ENCODE measurements at regions not wholly inside any gene's neighbourhood (a gene's known extent, or its start where the extent isn't known, plus 50 kb on each side); places are given as distances from the start of the nearest gene placed in this dataset.
"Not testable (repeated sequence)": the region's sequence is repeated elsewhere in the genome, so short reads cannot be mapped to it uniquely, and the experiment has no call there.

DNA sequence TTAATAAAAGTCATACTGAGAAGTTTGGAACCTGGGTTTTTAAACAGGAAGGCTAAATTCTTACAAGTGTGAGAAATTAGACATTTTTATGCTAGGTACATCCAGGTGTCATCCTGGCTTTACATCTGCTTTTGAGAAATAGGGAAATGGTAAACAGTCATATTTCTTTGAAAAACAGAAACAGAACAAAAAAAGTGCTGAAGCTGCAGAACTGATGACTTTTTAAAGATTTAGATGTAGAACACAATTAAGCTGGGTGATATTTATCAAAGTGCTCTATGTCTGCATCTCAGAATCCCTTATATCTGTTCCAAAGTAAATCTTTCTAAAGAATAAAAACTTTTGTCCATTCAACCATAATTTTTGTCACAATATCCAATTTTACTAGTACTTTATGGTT is 282.9 kb upstream of the ATXN7L3B start:
- DNase-seq (ENCODE audit: low read depth in 2 of 2), result no peak

DNA sequence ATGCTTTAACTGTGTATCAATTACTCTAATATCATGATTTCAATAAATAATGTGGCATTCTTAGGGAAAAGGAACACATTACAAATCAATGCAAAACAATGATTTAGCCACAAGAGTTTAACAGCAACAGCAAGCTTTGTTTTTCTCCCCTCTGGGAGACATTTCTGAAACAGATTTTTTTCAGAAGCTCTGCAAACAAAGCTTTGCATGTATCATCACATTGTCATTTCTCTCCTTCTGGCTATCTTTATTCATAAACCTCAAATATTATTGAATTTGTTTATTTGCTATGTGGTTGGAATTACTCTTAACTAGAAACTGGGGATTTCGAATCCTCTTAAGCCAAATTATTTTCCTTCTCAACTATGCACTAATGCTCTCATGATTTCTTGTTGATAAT is 278.4 kb upstream of the ATXN7L3B start:
- no peak for DNase-seq (ENCODE audit: low read depth in 2 of 2)

DNA sequence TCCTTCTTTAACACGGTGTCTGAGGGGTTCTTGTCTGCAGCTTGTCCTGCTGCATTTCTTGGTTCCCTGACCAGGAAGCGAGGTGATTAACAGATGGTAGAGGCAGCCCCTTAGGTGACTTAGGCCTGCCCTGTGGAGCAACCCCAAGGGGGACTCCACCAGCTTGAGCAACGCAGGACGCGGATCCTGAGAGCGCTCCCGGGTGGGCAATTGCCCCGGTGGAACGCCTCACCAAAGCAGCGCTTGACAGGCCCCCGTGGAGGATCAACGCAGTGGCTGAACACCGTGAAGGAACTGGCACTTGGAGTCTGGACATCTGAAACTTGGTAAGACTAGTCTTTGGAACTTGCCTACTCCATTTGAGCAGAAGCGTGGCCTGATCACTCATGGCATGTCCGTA is 272.9 kb upstream of the ATXN7L3B start:
- DNase-seq (ENCODE audit: low read depth in 2 of 2), result no peak

DNA sequence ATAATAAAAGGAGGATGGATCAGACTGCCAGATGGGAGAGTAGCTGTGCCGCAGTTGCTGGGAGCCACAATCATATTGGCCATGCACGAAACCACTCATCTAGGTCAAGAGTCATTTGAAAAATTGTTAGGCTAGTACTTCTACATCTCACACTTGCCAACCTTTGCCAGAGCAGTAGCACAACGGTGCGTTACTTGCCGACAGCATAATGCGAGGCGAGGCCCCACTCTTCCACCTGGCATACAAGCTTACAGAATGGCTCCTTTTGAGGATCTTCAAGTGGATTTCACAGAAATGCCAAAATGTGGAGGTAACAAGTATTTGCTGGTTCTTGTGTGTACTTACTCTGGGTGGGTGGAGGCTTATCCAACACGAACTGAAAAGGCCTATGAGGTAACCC is 268.3 kb upstream of the ATXN7L3B start:
- DNase-seq (ENCODE audit: low read depth in 2 of 2), result not testable (repeated sequence)

DNA sequence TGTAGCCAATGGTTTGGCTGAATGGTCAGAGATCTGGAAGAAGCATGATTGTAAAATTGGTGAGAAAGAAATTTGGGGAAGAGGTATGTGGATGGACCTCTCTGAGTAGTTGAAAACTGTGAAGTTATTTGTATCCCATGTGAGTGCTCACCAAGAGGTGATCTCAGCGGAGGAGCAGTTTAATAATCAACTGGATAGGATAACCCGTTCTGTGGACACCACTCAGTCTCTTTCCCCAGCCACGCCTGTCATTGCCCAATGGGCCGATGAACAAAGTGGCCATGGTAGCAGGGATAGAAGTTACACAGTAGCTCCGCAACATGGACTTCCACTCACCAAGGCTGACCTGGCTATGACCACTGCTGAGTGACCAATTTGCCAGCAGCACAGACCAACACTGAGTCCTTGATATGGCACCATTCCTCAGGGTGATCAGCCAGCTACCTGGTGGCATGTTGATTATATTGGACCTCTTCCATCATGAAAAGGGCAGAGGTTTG is 257.4 kb upstream of the ATXN7L3B start:
- DNase-seq (ENCODE audit: low read depth in 2 of 2), result no peak

DNA sequence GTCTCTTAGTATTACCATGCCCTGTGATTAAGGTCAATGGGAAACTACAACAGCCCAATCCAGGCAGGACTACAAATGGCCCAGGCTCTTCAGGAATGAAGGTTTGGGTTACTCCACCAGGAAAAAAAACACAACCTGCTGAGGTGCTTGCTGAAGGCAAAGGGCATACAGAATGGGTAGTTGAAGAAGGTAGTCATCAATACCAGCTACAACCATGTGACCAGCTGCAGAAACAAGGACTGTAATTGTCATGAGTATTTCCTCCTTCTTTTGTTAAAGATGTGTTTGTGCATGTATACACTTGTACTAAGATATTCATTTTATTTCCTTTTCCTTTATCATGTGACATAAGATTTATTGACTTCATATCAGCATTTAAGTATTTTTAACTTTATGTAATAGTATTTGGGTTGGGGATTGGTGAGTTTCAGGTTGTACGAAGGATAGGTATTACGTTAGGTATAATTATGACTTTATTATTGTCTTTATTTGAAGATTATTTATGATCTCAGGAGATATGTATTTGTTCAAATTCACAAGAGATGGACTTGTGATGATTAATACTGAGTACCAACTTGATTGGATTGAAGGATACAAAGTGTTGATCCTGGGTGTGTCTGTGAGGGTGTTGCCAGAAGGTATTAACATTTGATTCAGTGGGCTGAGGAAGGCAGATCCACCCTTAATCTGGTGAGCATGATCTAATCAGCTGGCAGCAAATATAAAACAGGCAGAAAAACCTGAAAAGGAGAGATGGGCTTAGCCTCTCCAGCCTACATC is 256.0 kb upstream of the ATXN7L3B start:
- DNase-seq (ENCODE audit: low read depth in 2 of 2), result not testable (repeated sequence)

DNA sequence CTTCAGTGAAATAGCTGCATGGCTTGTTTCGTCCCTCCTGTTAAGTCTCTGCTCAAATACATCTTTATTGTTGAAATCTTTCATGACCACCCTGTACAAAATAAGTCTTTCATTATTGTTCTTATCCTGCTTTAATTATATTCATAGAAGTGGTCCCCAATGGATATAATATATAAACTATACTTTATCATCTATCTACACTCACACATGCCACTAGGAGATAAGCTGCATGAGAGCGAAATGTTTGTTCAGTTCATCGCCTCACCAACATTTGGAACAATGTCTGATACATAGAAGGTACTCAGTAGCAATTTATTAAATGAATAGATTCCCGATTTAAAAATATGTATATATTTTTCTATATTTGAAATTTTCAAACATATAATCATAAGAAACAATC is 254.0 kb upstream of the ATXN7L3B start:
- DNase-seq (ENCODE audit: low read depth in 2 of 2), result no peak

DNA sequence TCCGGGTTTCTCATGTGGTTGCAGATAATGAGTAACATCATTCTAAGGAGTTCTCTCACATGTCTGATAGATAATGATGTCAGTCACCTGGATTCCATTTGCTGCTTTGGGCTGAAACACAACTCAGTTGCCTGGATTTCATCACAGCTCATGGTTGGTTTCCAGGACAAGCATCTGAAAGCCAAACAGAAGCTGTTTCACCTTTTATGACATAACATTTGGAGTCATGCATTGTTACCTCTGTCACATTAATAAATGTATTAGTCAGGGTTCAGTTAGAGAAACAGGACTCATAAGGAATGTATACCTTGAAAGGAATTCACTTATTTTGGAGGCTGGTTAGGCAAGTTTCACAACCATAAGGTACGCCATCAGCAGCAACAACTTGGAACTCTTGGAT is 251.9 kb upstream of the ATXN7L3B start:
- no peak for DNase-seq (ENCODE audit: low read depth in 2 of 2)

DNA sequence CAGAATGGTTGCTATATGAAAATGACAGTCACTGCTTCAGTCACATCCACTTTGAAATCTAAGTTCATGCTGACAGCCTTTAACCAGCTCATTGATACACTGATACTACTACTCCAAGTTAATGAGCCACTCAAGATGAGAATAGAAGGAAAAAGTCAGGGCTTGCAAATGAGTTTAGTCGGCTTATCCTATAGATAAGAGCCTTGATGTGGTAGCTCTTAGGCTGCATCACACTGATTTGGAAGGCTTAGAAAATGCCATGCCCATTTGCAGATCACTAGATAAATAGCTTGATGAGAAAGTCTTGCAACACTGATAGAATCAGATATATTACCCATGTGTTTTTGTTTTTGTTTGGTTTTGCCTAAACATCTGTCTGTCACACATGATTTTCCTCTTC is 251.4 kb upstream of the ATXN7L3B start:
- no peak for DNase-seq (ENCODE audit: low read depth in 2 of 2)

DNA sequence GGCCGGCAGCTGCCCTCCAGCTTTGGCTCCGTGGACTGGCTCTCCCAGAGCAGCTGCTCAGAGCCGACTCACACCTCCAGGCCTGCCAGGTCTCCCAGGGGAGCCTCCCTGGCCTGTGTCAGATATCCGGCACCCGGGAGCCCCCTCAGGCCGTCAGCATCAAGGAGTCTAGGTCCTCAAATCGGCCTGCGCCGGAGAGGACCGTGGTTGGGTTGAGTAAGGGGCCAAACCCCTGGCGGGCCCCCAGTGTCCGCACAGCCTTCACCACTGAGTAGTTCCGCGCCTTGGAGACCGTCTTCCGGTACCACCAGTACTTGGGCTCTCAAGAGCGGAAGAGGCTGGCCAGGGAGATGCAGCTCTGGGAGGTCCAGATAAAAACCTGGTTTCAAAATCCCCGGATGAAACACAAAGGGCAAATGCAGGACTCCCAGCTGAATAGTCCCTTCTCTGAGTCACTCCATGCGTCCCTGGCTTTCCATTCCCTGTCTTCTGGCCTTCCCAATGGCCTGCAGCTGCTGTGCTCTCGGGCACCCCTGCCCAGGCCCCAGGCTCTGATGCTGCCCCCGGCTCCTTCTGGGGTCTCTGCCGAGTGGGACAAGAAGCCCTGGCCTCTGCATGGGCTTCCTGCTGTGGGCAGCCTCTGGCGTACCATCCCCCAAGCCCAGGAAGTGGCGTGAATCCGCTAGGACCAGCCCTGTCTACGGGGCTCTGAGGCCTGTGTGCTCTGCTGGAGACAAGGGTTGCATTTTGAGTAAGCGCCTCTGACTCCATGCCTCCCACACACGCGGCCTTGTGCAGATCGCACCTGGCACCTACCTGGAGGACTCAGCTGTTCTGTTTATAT is 245.1 kb upstream of the ATXN7L3B start:
- DNase-seq (ENCODE audit: low read depth in 2 of 2), result no peak

DNA sequence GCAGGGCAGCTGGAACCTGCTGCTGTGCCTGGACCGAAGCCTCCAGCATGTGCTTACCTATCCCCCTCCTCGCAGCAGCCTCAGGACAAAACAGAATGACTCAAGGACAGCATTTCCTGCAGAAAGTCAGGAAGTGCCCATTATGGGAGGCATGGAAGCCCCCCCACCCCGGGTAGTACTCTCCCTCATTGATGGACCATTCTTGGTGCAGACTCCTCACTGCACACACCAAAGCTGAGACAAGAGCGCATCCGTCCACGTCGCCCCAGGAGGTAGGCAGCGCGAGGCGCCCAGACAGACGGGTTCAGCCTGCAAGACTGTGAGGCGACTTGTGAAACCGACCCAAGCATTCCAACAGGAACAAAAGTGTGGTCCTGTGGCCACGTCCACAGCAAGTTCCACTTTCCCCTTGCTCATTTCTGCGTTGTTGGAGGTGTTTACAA is 243.9 kb upstream of the ATXN7L3B start:
- DNase-seq (ENCODE audit: low read depth in 2 of 2), result no peak

DNA sequence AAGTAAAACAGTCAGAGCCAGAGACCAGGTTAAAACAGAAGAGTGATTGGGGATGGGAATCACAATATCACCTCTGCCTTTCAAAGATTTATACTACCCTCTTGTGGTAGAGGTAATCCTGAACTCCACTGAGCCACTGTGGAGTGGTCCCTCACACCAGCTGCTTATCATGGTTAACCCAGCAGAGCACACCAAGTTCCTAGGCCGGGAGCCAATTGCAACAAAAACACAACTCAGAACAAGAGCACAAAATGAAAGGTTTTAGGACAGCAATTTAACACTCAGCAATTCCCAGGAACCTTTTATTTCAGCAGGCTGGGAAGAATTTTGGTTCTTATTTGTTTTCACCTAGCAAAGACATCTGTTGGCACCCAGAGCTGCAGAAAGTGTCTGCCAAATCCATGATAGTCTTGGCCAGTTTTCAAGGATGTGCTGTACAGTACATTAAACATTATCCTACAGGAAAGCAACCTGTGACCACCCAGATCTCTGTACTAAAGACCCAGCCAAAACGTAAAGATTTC is 220.5 kb upstream of the ATXN7L3B start:
- no peak for DNase-seq (ENCODE audit: low read depth in 2 of 2)

DNA sequence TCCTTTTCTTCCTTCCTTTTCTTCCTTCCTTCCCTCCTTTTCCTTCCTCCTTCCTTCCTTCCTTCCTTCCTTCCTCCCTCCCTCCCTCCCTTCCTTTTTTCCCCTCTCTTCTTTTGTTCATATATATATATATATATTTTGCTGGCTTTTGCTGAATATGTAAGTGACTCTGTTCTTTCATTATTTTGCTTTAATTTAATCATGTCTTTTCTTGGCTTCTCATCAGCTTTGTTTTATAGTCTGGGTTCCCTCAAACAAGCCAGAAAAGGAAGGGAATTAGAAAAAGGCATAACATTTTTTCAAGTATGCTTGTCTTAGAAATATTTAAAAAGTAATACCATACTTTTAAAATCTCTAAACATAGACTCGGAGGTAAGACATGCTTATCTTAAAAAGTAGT is 219.9 kb upstream of the ATXN7L3B start:
- DNase-seq (ENCODE audit: low read depth in 2 of 2), result no peak

DNA sequence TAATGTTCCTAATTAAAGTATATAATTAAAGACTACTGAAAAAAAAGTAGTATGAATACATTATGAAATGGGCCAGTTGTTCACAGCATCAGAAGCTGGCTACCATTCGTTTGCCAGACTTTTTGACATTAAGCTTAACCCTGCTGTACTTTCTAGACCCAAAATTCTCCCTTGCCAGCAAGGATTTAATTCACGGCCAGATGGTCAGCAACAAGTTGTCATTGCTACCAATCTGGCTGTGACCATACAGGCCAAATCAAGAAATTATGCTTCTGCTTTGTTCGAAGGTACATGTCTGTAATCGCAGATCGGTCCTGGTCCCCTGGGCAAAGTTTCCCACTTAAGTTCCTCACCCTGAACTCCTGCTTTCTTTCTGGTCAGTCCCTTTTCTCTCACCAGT is 217.7 kb upstream of the ATXN7L3B start:
- DNase-seq (ENCODE audit: low read depth in 2 of 2), result no peak

DNA sequence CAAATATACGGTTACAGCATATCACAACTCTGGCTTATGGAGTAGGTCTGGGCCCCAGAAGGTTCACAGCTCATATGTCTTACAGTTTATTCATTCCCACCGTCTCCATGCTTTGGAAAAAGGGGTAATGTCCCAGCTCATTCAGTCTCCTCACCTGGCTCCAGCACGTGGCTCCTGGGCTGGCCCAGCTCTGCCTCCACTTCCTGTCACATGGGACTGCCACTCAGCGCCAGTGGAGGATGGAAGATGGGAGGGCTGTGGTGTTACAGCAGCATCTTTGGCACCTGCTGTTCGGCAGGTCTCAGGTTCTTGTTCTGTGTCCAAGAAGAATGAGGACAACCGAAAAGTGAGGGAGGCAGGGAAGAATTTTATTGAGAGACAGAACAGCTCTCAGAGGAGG is 216.3 kb upstream of the ATXN7L3B start:
- DNase-seq (ENCODE audit: low read depth in 2 of 2), result no peak

DNA sequence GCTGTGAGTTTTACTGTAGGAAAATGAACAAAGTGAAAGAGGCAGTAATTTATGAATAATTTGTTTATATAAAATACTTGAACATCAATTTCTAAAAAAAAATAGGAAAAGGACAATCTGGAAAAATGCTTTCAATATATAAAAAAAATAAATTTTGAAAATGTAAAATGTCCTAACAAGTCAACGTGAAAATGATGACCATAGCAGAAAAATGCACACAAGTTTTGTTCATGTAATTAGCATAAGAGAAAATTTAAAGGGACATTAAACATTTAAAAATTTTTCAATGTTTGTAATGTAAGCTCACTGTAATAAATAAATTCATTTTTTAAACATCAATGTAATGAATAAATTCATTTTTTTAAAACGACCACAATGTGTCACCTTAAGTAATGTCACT is 214.8 kb upstream of the ATXN7L3B start:
- DNase-seq (ENCODE audit: low read depth in 2 of 2), result no peak

DNA sequence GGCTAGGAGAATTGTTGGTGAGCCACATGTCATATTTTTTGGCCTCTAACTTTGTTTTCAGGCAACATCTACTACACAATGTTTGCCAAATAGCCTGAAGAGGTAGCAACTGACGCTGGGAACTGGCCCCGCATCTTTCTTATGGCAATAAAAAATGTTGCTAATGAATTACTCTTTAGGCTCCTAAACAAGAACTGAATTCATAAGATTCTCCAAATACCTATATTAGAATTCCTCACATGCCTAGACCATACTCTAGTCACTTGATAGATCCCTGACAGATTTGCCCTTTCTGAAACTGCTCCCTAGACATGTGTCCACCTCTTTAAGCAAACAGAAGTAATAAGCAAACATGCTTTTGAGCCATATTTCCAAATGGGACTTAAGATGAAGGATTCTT is 209.0 kb upstream of the ATXN7L3B start:
- DNase-seq (ENCODE audit: low read depth in 2 of 2), result no peak

DNA sequence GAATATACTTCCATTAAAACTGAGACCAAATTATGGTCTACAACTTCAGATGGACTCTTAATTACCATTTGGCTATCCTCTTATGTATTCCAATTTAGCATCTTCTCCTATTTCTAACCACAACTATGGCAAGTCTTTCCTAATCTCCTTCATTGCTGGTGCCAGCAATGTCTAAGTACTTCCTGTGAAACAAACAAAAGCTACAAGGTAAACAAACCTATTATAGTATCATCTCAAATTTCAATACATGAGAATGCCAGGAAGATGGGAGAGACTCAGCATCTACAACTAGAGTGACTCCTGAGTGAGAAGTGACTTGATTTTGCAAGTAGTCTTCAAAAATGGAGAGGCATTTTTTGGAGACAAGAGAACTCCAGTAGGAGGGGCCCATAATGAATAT is 202.9 kb upstream of the ATXN7L3B start:
- no peak for DNase-seq (ENCODE audit: low read depth in 2 of 2)

DNA sequence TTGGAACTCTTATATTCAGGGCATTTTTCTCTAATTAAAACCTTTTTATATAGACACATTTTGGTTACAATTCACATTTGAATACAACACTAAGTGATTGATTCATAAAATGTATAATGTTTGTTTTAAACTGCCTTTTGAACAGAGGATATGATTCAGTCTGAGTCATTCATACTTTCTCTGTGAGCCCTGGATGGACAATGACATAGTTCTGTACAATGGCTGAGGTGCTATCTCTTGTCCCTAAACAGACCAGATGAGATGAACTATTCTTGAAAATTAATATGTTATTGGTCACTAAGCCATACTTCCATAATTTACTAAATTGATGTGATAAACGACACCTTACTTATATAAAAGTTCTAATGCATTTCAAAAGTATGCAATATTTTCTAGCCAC is 199.7 kb upstream of the ATXN7L3B start:
- no peak for DNase-seq (ENCODE audit: low read depth in 2 of 2)

DNA sequence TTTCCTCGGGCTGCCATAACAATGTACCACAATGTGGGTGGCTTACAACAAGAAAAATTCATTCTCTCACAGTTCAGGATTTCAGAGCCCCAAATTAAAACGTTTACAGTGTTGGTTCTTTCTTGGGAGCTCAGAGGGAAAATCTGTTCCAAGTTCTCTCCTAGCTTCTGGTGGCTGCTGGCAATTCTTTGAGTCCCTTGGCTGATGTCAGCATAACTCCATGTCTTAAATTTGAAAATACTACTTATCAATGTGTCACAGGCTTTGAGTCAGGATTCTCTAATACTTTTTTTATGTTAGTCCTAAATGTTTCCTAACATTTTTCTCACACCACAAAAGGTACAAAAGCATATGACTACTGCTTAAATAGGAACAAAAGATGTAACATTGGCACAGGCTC is 198.4 kb upstream of the ATXN7L3B start:
- DNase-seq (ENCODE audit: low read depth in 2 of 2), result no peak

DNA sequence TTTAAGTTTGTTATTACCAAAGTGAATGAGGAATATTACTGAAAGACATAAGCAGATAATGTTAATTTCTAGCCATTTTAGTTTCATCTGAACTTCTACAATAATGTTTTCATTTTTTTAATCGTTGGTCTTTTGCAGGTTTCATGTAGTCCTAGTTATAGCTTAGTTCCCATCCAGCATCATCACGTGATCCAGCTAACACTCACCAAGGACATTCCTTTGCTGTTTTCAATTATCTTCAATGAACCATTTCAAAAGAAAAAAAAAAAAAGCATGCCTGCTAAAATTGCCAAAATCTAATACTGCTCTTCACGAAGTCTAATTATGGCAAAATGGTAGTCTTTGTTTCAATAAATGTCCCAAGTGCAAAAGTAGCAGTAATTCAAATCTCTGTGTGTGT is 187.7 kb upstream of the ATXN7L3B start:
- DNase-seq (ENCODE audit: low read depth in 2 of 2), result no peak

DNA sequence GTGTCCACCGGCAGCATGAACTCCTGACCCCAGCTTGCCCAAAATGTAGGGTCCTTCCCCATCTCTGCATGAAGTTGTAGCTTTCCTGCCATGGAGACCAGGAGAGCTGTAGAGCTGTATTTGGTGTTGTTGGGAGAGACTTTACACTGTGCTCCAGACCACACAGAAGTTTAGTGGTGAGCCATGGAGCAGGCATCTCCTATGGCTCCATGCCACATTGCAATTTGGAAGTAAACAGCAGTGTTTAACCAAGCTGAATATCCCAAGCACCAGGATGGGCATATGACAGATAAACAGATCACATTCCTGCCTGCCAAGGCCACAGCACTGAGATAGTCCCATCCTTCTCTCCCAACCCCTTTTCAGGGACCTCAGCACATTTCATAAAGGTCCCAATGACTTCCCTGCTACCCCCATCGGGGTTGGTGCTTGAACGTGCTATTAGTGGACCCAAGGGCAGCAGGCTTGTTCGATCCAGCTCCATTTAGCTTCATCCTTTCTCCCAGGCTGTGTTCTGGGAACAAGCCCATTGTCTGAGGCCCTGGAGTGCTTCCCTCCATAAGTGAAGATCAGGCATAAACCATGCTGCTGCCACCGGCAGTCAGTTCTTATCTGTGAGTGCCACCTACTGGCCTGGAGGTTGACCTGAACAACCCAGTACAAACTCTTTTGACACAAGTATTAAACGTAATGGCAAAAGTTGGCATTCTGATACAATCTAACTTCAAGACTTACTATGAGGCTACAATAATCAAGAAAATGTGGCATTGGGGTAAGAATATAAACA is 172.3 kb upstream of the ATXN7L3B start:
- DNase-seq (ENCODE audit: low read depth in 2 of 2), result peak in 1 of 2 donors; percentile 1

All from stimulated activated CD4-positive, alpha-beta T cell treated with anti-CD3 and anti-CD28 coated beads, Interleukin-15, amount 100 ng/mL, for 48 hours (primary cell).